Muscle of leg (tissue), 3 donors: ENCODE measurements at regions not wholly inside any gene's neighbourhood (a gene's known extent, or its start where the extent isn't known, plus 50 kb on each side); places are given as distances from the start of the nearest gene placed in this dataset.
A peak's percentile ranks its signal among the peaks of the same experiment; 100 is the strongest.
"Not testable (repeated sequence)": the region's sequence is repeated elsewhere in the genome, so short reads cannot be mapped to it uniquely, and the experiment has no call there.

ENCODE experiments used
- DNase-seq: peaks from one replicate; pipeline ENCODE4 v3.0.0; 2013
- H3K27ac ChIP-seq: one replicate; pipeline ENCODE4 v1.5.1; 2013; ENCODE audit warnings: mild to moderate bottlenecking, low read length, control low read depth
- H3K27me3 ChIP-seq: one replicate; pipeline ENCODE4 v1.6.1; 2013; ENCODE audit warnings: low read length; ENCODE audit not compliant: control insufficient read depth, insufficient read depth
- H3K36me3 ChIP-seq: one replicate; pipeline ENCODE4 v1.6.1; 2013; ENCODE audit warnings: low read length; ENCODE audit not compliant: control insufficient read depth, insufficient read depth
- H3K4me1 ChIP-seq: one replicate; pipeline ENCODE4 v1.6.1; 2013; ENCODE audit warnings: low read length; ENCODE audit not compliant: control insufficient read depth, insufficient read depth
- H3K4me3 ChIP-seq: one replicate; pipeline ENCODE4 v1.5.1; 2013; ENCODE audit warnings: low read length, control low read depth
- H3K9me3 ChIP-seq: replicated peaks from 2 replicates; pipeline ENCODE4 v1.6.1; 2013; ENCODE audit warnings: low read depth, low read length; ENCODE audit not compliant: control insufficient read depth
- WGBS: methylation state at CpG from one replicate; pipeline ENCODE4 v1.1.5; 2013; ENCODE audit warnings: missing lambda C conversion rate; ENCODE audit not compliant: insufficient coverage; 5-methylcytosine and 5-hydroxymethylcytosine counted together

- Histone ChIP-seq H3K9me3 (peaks cover 5% of the 10 kb centered on the region), H3K4me1 (no peaks in the 10 kb centered on the region), H3K27ac (no peak overlapping the region), H3K4me3 (no peak overlapping the region), H3K36me3 (no peaks in the 10 kb centered on the region), H3K27me3 (no peaks in the 10 kb centered on the region)
- no peak for DNase-seq
- no CpG with 5 or more reads among the region's 1 CpG for WGBS
These were observed 144.5 kb downstream of the RAD51AP2 start for GRCh38 chr2:17373741-17374140.

- 72% methylated on average over 2 of the region's 3 CpGs for WGBS
- Histone ChIP-seq H3K36me3 (no peaks in the 10 kb centered on the region), H3K27me3 (no peaks in the 10 kb centered on the region), H3K9me3 (peaks cover 5% of the 10 kb centered on the region), H3K4me1 (no peaks in the 10 kb centered on the region), H3K4me3 (no peak overlapping the region), H3K27ac (no peak overlapping the region)
- DNase-seq = no peak
These were observed 145.2 kb downstream of the RAD51AP2 start for GRCh38 chr2:17373041-17373440.

- DNase-seq = peak; percentile 5
- H3K4me3 ChIP-seq = no peak overlapping the region
- no peak overlapping the region for H3K27ac ChIP-seq
- no peaks in the 10 kb centered on the region for H3K9me3 ChIP-seq
- no peaks in the 10 kb centered on the region for H3K36me3 ChIP-seq
- H3K27me3 ChIP-seq = no peaks in the 10 kb centered on the region
- H3K4me1 ChIP-seq = no peaks in the 10 kb centered on the region
These were observed 154.4 kb downstream of the RAD51AP2 start for GRCh38 chr2:17363846-17364245.

GRCh38 chr2:17362956-17363355 lies 155.3 kb downstream of the RAD51AP2 start:
- Histone ChIP-seq H3K27me3 (no peaks in the 10 kb centered on the region), H3K27ac (no peak overlapping the region), H3K4me3 (no peak overlapping the region), H3K9me3 (no peaks in the 10 kb centered on the region), H3K4me1 (no peaks in the 10 kb centered on the region), H3K36me3 (no peaks in the 10 kb centered on the region)
- DNase-seq = no peak
- no CpG with 5 or more reads among the region's 1 CpG for WGBS

GRCh38 chr2:17355608-17356329 lies 162.5 kb downstream of the RAD51AP2 start:
- Histone ChIP-seq H3K4me1 (no peaks in the 10 kb centered on the region), H3K36me3 (no peaks in the 10 kb centered on the region), H3K27ac (no peak overlapping the region), H3K4me3 (no peak overlapping the region), H3K27me3 (no peaks in the 10 kb centered on the region), H3K9me3 (no peaks in the 10 kb centered on the region)
- DNase-seq = no peak
- WGBS = 88% methylated on average over 2 of the region's 6 CpGs

GRCh38 chr2:17353263-17353662 lies 165.0 kb downstream of the RAD51AP2 start:
- no peak for DNase-seq
- Histone ChIP-seq H3K4me3 (no peak overlapping the region), H3K27ac (no peak overlapping the region)

GRCh38 chr2:17342692-17343091 lies 175.5 kb downstream of the RAD51AP2 start:
- not testable (repeated sequence) for H3K4me3 ChIP-seq, DNase-seq, H3K27ac ChIP-seq, H3K9me3 ChIP-seq, H3K4me1 ChIP-seq, H3K36me3 ChIP-seq, H3K27me3 ChIP-seq
- 100% methylated on average over 2 of the region's 4 CpGs for whole genome bisulfite sequencing

More at GRCh38 chr2:17353263-17353662, 165.0 kb downstream of the RAD51AP2 start:
- Histone ChIP-seq H3K4me1 (no peaks in the 10 kb centered on the region), H3K36me3 (no peaks in the 10 kb centered on the region), H3K27me3 (no peaks in the 10 kb centered on the region), H3K9me3 (no peaks in the 10 kb centered on the region)

- Histone ChIP-seq H3K9me3 (no peaks in the 10 kb centered on the region), H3K4me3 (no peak overlapping the region), H3K36me3 (no peaks in the 10 kb centered on the region), H3K27me3 (no peaks in the 10 kb centered on the region), H3K27ac (no peak overlapping the region), H3K4me1 (no peaks in the 10 kb centered on the region)
- DNase-seq = no peak
- WGBS = 84% methylated on average over 3 of the region's 3 CpGs
These were observed 180.7 kb downstream of the RAD51AP2 start for GRCh38 chr2:17337507-17337906.

- no CpG with 5 or more reads among the region's 2 CpGs for WGBS
- no peaks in the 10 kb centered on the region for H3K9me3 ChIP-seq
- no peaks in the 10 kb centered on the region for H3K4me1 ChIP-seq
- no peak for DNase-seq
- no peak overlapping the region for H3K27ac ChIP-seq
- H3K27me3 ChIP-seq = no peaks in the 10 kb centered on the region
- H3K36me3 ChIP-seq = no peaks in the 10 kb centered on the region
- H3K4me3 ChIP-seq = no peak overlapping the region
These were observed 181.8 kb downstream of the RAD51AP2 start for GRCh38 chr2:17336458-17336857.

GRCh38 chr2:17334300-17334699 lies 183.9 kb downstream of the RAD51AP2 start:
- H3K4me3 ChIP-seq = no peak overlapping the region
- no peaks in the 10 kb centered on the region for H3K36me3 ChIP-seq
- no peaks in the 10 kb centered on the region for H3K4me1 ChIP-seq
- no peak for DNase-seq
- H3K27ac ChIP-seq = no peak overlapping the region
- H3K27me3 ChIP-seq = no peaks in the 10 kb centered on the region
- H3K9me3 ChIP-seq = no peaks in the 10 kb centered on the region

GRCh38 chr2:17331636-17332035 lies 186.6 kb downstream of the RAD51AP2 start:
- Histone ChIP-seq H3K4me3 (no peak overlapping the region), H3K36me3 (no peaks in the 10 kb centered on the region), H3K27me3 (no peaks in the 10 kb centered on the region), H3K9me3 (no peaks in the 10 kb centered on the region), H3K27ac (no peak overlapping the region), H3K4me1 (peaks cover 2% of the 10 kb centered on the region)
- WGBS = no CpG with 5 or more reads among the region's 1 CpG
- DNase-seq = no peak
